HCT116 (cell line): ENCODE measurements at regions not wholly inside any gene's neighbourhood (a gene's known extent, or its start where the extent isn't known, plus 50 kb on each side); places are given as distances from the start of the nearest gene placed in this dataset.

Experiments used
- CTCF ChIP-seq, 3 experiments: fragments of 200-600 bp in 1 of 3; sonication (generic) in 1 of 3; IDR thresholded peaks in 2 of 3; conservative IDR thresholded peaks in 1 of 3; 2 replicates each; pipeline ENCODE4 v1.5.1; 2012 to 2017; ENCODE audit warnings: low read depth in 2 of 3, low read length in 2 of 3, antibody characterized with exemption in 1 of 3, borderline replicate concordance in 1 of 3, control low read depth in 1 of 3, mild to moderate bottlenecking in 1 of 3, mixed read lengths in 1 of 3, mixed run types in 1 of 3, moderate library complexity in 1 of 3; ENCODE audit not compliant: insufficient read depth in 1 of 3
- FOSL1 ChIP-seq: IDR thresholded peaks from 2 replicates; pipeline ENCODE4 v1.6.1; 2012; ENCODE audit warnings: low read depth
- JUND ChIP-seq: IDR thresholded peaks from 2 replicates; pipeline ENCODE4 v1.6.1; 2012
- MAX ChIP-seq: IDR thresholded peaks from 2 replicates; pipeline ENCODE4 v1.6.1; 2012
- REST ChIP-seq: IDR thresholded peaks from 2 replicates; pipeline ENCODE4 v1.6.1; 2012; ENCODE audit warnings: low read depth

GRCh38 chr3:34948517-34948916, 690.8 kb upstream of the ARPP21 start:
- TF ChIP-seq FOSL1 (no peak), CTCF (IDR thresholded peaks at IDR 0.05 in 2 of 3, conservative IDR thresholded peaks at IDR 0.05 in 1 of 3; ENCODE audit: borderline replicate concordance in 1 of 3, insufficient read depth in 1 of 3, low read depth in 2 of 3, low read length in 2 of 3) (no peak), JUND (no peak), MAX (no peak), REST (no peak)
